ENCODE measurements at regions not wholly inside any gene's neighbourhood (a gene's known extent, or its start where the extent isn't known, plus 50 kb on each side); places are given as distances from the start of the nearest gene placed in this dataset.

DNA sequence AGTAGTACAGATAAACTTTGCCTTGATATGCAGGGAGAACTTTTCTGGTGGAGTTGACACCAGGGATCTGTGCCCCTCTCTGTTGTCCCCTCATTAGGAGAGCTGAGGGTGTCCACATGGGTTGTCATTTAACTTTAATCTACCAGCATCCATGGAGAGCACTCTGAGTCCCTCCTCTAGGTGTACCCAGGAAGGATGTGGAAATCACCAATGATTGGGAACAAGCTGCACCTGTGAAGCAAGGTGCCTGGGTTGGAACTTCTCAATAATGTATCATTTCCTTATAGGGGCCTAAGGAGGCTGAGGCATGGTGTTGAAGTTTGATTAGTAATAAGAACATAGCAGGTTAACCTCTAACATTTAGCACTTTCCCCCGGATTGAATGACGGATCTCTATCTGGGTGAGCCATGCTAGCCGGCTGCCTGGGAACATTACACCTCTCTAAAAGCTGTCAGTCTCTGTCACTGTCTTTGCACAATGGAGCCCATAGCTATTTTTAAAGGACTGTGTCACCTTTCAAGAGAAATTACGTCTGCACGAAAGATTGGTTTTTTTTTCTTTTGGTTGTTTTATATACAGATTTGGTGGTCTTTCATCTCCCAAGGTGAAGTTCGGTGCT, 239.3 kb downstream of the MAF start:
- Histone ChIP-seq H2AFZ (ENCODE audit: low read length) (no peak overlapping the region), H3K9ac (ENCODE audit: low read length) (no peak overlapping the region), H3K4me3 (ENCODE audit: low read length) (no peak overlapping the region), H3K4me2 (ENCODE audit: low read depth, low read length, poor library complexity, severe bottlenecking) (no peak overlapping the region), H3K79me2 (ENCODE audit: low read length) (no peaks in the 10 kb centered on the region), H3K9me3 (ENCODE audit: low read length) (no peaks in the 10 kb centered on the region), H4K20me1 (ENCODE audit: insufficient read depth, low read depth, low read length) (no peaks in the 10 kb centered on the region), H3K9me2 (replicated peaks; ENCODE audit: insufficient read depth, low read length) (no peaks in the 10 kb centered on the region), H3K27ac (ENCODE audit: low read length) (no peak overlapping the region), H3K4me1 (ENCODE audit: low read length) (no peaks in the 10 kb centered on the region), H3K27me3 (ENCODE audit: low read length) (no peaks in the 10 kb centered on the region), H3K36me3 (ENCODE audit: insufficient read depth, low read length) (no peaks in the 10 kb centered on the region)
- DNase-seq, result no peak

DNA sequence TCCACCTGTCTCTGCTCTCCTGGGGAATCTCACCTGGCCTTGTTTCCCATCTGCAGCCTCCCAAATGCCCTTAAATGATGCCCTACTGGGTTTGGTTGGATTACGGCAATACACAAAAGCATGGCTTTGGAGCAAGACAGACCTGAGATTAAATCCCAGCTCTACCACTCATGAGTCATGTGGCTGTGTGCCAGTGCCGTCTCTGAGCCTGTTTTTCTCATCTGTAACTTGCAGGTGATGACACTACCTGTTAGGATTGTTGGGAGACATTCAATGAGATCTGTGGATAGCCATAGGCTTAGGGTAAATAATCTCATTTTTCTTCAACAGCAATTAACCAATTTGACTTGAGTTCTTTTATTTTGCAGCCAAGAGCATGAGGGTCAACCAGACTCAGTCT, 240.3 kb downstream of the MAF start:
- Histone ChIP-seq H4K20me1 (ENCODE audit: insufficient read depth, low read depth, low read length) (no peaks in the 10 kb centered on the region), H3K9me2 (replicated peaks; ENCODE audit: insufficient read depth, low read length) (no peaks in the 10 kb centered on the region), H3K36me3 (ENCODE audit: insufficient read depth, low read length) (no peaks in the 10 kb centered on the region), H3K27ac (ENCODE audit: low read length) (no peak overlapping the region), H2AFZ (ENCODE audit: low read length) (no peak overlapping the region), H3K4me2 (ENCODE audit: low read depth, low read length, poor library complexity, severe bottlenecking) (no peak overlapping the region), H3K79me2 (ENCODE audit: low read length) (no peaks in the 10 kb centered on the region), H3K9ac (ENCODE audit: low read length) (no peak overlapping the region), H3K27me3 (ENCODE audit: low read length) (no peaks in the 10 kb centered on the region), H3K4me1 (ENCODE audit: low read length) (no peaks in the 10 kb centered on the region), H3K9me3 (ENCODE audit: low read length) (no peaks in the 10 kb centered on the region), H3K4me3 (ENCODE audit: low read length) (no peak overlapping the region)
- DNase-seq, result no peak

DNA sequence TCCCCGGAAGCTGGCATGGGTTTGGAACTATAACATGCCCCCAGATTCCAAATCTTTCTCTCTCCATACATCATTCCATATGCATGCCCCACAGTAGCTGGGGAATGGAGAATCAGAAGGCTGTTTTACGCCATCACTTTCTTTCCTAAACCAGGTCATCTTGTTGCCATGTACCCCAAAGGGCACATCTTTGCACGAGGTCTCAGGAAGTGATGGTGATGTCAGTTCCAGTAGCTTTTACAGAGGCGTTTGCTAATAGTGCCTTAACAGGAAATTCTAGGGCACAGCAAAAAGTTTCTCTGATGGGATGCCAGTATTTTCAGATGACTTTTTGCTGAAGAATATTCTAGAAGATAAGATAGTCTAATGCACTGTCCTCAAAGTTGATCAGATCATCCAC, 241.5 kb downstream of the MAF start:
- no peaks in the 10 kb centered on the region for H4K20me1 ChIP-seq (ENCODE audit: insufficient read depth, low read depth, low read length)
- H3K27me3 ChIP-seq (ENCODE audit: low read length), result no peaks in the 10 kb centered on the region
- H3K79me2 ChIP-seq (ENCODE audit: low read length), result no peaks in the 10 kb centered on the region
- H3K36me3 ChIP-seq (ENCODE audit: insufficient read depth, low read length), result no peaks in the 10 kb centered on the region
- H2AFZ ChIP-seq (ENCODE audit: low read length), result no peak overlapping the region
- no peaks in the 10 kb centered on the region for H3K9me2 ChIP-seq (replicated peaks; ENCODE audit: insufficient read depth, low read length)
- H3K4me3 ChIP-seq (ENCODE audit: low read length), result no peak overlapping the region
- no peaks in the 10 kb centered on the region for H3K9me3 ChIP-seq (ENCODE audit: low read length)
- no peaks in the 10 kb centered on the region for H3K4me1 ChIP-seq (ENCODE audit: low read length)
- no peak overlapping the region for H3K4me2 ChIP-seq (ENCODE audit: low read depth, low read length, poor library complexity, severe bottlenecking)
- no peak for DNase-seq
- H3K27ac ChIP-seq (ENCODE audit: low read length), result no peak overlapping the region
- H3K9ac ChIP-seq (ENCODE audit: low read length), result no peak overlapping the region

DNA sequence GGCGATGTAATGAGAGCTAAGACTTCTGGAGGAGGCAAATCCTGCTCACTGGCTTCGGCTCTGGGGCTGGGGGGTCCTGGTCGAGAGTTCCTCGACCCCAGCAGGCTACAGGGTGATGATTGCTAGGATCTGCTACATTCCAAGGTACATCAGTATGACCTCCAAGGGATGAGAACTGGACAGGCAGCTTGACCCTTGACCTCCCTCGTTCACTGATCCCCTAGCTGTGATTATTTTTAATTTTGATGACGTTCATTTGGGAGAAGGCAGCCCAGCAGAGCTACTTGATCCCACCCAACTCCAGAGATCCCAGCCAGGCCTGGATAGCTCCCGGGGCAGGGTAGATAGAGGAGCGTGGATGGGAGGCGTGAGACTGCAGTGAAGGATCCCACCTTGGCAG, 242.3 kb downstream of the MAF start:
- Histone ChIP-seq H3K4me3 (ENCODE audit: low read length) (no peak overlapping the region), H3K9me3 (ENCODE audit: low read length) (no peaks in the 10 kb centered on the region), H3K79me2 (ENCODE audit: low read length) (no peaks in the 10 kb centered on the region), H3K27ac (ENCODE audit: low read length) (no peak overlapping the region), H3K4me1 (ENCODE audit: low read length) (no peaks in the 10 kb centered on the region), H3K9ac (ENCODE audit: low read length) (no peak overlapping the region), H3K27me3 (ENCODE audit: low read length) (no peaks in the 10 kb centered on the region), H4K20me1 (ENCODE audit: insufficient read depth, low read depth, low read length) (no peaks in the 10 kb centered on the region), H3K9me2 (replicated peaks; ENCODE audit: insufficient read depth, low read length) (no peaks in the 10 kb centered on the region), H3K36me3 (ENCODE audit: insufficient read depth, low read length) (no peaks in the 10 kb centered on the region), H2AFZ (ENCODE audit: low read length) (no peak overlapping the region), H3K4me2 (ENCODE audit: low read depth, low read length, poor library complexity, severe bottlenecking) (no peak overlapping the region)
- DNase-seq, result no peak

DNA sequence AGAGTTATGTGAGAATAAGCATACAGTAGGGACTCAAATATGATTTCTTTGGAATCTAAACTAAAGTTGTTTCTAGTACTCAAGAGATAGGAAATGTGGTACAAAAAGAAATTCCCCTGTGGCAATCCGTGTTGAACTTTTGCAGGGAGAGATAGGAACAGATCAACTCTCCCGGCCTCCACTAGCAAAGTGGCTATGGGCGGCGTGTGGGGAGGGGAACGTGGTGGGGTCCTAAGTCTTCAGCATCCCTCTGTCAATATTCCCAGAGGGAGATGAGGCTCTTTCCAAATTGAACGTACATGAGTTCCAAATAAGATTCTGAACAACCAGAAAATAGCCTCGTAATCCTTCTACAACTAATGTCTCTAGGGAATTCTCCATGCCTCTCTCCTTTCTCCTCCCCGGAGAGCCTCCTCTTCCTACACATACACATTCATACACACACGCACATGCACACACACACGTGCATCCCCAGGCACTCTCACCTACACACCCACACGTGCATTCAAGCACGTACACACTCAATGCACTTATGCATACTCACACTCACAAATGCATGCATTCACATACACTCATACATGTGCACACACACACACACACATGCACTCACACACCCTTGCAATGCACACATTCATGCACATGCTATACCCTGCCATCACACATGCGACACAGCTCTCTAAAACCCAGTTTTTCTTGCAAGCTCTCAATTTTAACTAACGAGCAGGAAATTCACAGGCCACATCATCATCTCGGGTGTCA, 244.8 kb downstream of the MAF start:
- Histone ChIP-seq H3K9me2 (replicated peaks; ENCODE audit: insufficient read depth, low read length) (no peaks in the 10 kb centered on the region), H3K27ac (ENCODE audit: low read length) (no peak overlapping the region), H3K4me1 (ENCODE audit: low read length) (no peaks in the 10 kb centered on the region), H3K36me3 (ENCODE audit: insufficient read depth, low read length) (no peaks in the 10 kb centered on the region), H2AFZ (ENCODE audit: low read length) (no peak overlapping the region), H4K20me1 (ENCODE audit: insufficient read depth, low read depth, low read length) (no peaks in the 10 kb centered on the region), H3K9ac (ENCODE audit: low read length) (no peak overlapping the region), H3K9me3 (ENCODE audit: low read length) (no peaks in the 10 kb centered on the region), H3K27me3 (ENCODE audit: low read length) (no peaks in the 10 kb centered on the region), H3K79me2 (ENCODE audit: low read length) (no peaks in the 10 kb centered on the region), H3K4me2 (ENCODE audit: low read depth, low read length, poor library complexity, severe bottlenecking) (no peak overlapping the region), H3K4me3 (ENCODE audit: low read length) (no peak overlapping the region)
- DNase-seq, result no peak

DNA sequence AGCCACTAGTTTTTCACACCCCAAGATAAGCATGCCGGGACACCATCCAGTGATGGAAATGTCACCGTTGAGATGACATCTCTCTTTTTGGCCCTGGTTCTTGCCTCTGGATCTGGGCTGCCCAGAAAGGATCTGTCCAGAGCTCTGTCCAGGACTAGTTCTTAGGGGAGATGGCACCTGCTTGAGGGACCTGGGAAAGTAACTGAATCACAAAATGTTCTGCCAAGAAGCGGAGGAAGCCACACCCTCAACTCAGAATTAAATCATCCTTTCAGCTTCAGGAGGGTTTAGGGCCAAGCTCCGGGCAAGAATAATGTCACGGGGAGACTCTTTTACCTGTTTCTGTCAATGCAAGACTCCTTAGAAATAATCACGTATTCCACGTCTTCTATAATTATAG, 248.6 kb downstream of the MAF start:
- H3K79me2 ChIP-seq (ENCODE audit: low read length), result no peaks in the 10 kb centered on the region
- no peaks in the 10 kb centered on the region for H3K9me3 ChIP-seq (ENCODE audit: low read length)
- H3K4me3 ChIP-seq (ENCODE audit: low read length), result no peak overlapping the region
- no peak overlapping the region for H3K9ac ChIP-seq (ENCODE audit: low read length)
- no peaks in the 10 kb centered on the region for H3K36me3 ChIP-seq (ENCODE audit: insufficient read depth, low read length)
- no peaks in the 10 kb centered on the region for H3K9me2 ChIP-seq (replicated peaks; ENCODE audit: insufficient read depth, low read length)
- DNase-seq, result no peak
- H3K4me2 ChIP-seq (ENCODE audit: low read depth, low read length, poor library complexity, severe bottlenecking), result no peak overlapping the region
- no peaks in the 10 kb centered on the region for H3K4me1 ChIP-seq (ENCODE audit: low read length)
- no peaks in the 10 kb centered on the region for H3K27me3 ChIP-seq (ENCODE audit: low read length)
- no peaks in the 10 kb centered on the region for H4K20me1 ChIP-seq (ENCODE audit: insufficient read depth, low read depth, low read length)
- H2AFZ ChIP-seq (ENCODE audit: low read length), result no peak overlapping the region
- no peak overlapping the region for H3K27ac ChIP-seq (ENCODE audit: low read length)

DNA sequence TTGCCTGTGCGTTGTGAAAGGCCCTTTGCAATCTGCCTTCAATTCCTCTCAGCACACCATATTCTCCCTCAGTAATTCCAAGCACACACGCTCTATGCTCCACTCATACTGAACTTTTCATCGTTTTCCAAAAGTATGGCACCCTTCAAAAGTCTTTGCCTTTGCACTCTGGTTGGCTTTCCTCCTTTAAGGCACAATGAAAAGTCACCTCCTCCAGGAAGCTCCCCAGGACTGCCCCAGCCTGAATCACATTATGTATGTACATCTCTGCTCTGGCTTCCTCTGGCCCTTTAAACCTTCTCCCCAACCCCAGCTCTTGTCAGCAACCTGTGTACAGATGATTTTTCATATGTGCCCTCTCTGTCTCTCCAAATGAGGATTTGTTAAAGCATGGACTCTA, 250.7 kb downstream of the MAF start:
- H3K4me1 ChIP-seq (ENCODE audit: low read length), result no peaks in the 10 kb centered on the region
- H3K9ac ChIP-seq (ENCODE audit: low read length), result no peak overlapping the region
- no peak overlapping the region for H3K4me2 ChIP-seq (ENCODE audit: low read depth, low read length, poor library complexity, severe bottlenecking)
- H3K27ac ChIP-seq (ENCODE audit: low read length), result no peak overlapping the region
- no peaks in the 10 kb centered on the region for H3K79me2 ChIP-seq (ENCODE audit: low read length)
- no peaks in the 10 kb centered on the region for H3K9me2 ChIP-seq (replicated peaks; ENCODE audit: insufficient read depth, low read length)
- no peaks in the 10 kb centered on the region for H3K27me3 ChIP-seq (ENCODE audit: low read length)
- DNase-seq, result no peak
- no peak overlapping the region for H2AFZ ChIP-seq (ENCODE audit: low read length)
- no peaks in the 10 kb centered on the region for H3K36me3 ChIP-seq (ENCODE audit: insufficient read depth, low read length)
- H3K4me3 ChIP-seq (ENCODE audit: low read length), result no peak overlapping the region
- no peaks in the 10 kb centered on the region for H4K20me1 ChIP-seq (ENCODE audit: insufficient read depth, low read depth, low read length)
- no peaks in the 10 kb centered on the region for H3K9me3 ChIP-seq (ENCODE audit: low read length)

DNA sequence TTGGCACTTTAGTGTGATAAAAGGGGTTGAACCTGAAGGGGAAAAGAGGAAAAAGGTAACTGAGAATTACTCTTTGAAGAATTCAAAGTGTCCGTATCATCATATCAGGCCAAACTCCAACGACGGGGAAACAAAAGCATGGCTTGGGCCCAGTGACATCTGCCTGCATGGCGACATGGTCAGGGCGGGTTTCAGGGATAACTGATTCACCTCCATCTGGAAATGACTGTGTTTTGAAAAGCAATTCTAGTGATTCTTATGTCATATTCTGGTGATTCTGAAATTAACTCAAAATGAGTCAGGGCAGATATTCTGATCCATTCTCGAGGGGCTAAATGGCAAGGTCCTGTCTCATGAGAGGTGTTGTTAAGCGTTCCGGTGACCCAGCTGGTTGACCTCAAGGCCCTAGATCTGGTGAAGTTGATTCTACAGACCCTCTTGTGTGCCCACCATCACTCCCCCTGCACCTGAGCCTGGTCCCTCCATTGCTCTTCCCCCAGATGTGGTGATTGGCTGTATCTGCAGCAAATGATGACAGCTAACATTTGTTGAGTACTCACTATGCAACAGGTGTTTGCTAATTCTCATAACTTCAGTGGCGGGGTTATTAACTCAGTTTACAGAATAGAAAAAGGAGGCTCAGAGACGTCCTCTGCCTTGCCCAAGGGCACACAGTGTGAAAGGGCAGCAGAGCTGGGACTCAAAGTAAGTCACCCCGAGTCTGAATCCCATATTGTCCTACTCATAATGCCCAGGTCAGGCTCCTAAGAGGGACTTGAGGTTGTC, 251.8 kb downstream of the MAF start:
- Histone ChIP-seq H3K9me2 (replicated peaks; ENCODE audit: insufficient read depth, low read length) (no peaks in the 10 kb centered on the region), H2AFZ (ENCODE audit: low read length) (no peak overlapping the region), H3K4me1 (ENCODE audit: low read length) (no peaks in the 10 kb centered on the region), H3K79me2 (ENCODE audit: low read length) (no peaks in the 10 kb centered on the region), H3K4me3 (ENCODE audit: low read length) (no peak overlapping the region), H3K9me3 (ENCODE audit: low read length) (no peaks in the 10 kb centered on the region), H3K9ac (ENCODE audit: low read length) (no peak overlapping the region), H4K20me1 (ENCODE audit: insufficient read depth, low read depth, low read length) (no peaks in the 10 kb centered on the region), H3K27ac (ENCODE audit: low read length) (no peak overlapping the region), H3K27me3 (ENCODE audit: low read length) (no peaks in the 10 kb centered on the region), H3K36me3 (ENCODE audit: insufficient read depth, low read length) (no peaks in the 10 kb centered on the region), H3K4me2 (ENCODE audit: low read depth, low read length, poor library complexity, severe bottlenecking) (no peak overlapping the region)
- no peak for DNase-seq
